NCI-H128 (cell line): ENCODE measurements at regions not wholly inside any gene's neighbourhood (a gene's known extent, or its start where the extent isn't known, plus 50 kb on each side); places are given as distances from the start of the nearest gene placed in this dataset.

ENCODE experiments used
- DNase-seq: peaks from one replicate; lab custom pipeline; 2025; ENCODE audit not compliant: unreplicated experiment; lab: John Stamatoyannopoulos, UW

- DNase-seq: no peak
These were observed 408.3 kb upstream of the RGMA start for GRCh38 chr15:93497291-93497690.

- DNase-seq: no peak
These were observed 407.9 kb upstream of the RGMA start for GRCh38 chr15:93496888-93497287.

- DNase-seq: no peak
These were observed 407.0 kb upstream of the RGMA start for GRCh38 chr15:93495799-93496637.

GRCh38 chr15:93493172-93493571 lies 404.2 kb upstream of the RGMA start:
- DNase-seq: no peak

GRCh38 chr15:93491291-93491690 lies 402.3 kb upstream of the RGMA start:
- no peak for DNase-seq

GRCh38 chr15:93488296-93488713 lies 399.3 kb upstream of the RGMA start:
- DNase-seq: no peak

GRCh38 chr15:93486407-93487117 lies 397.6 kb upstream of the RGMA start:
- DNase-seq: no peak

GRCh38 chr15:93485438-93486327 lies 396.7 kb upstream of the RGMA start:
- DNase-seq: no peak

- no peak for DNase-seq
These were observed 394.9 kb upstream of the RGMA start for GRCh38 chr15:93483923-93484322.

GRCh38 chr15:93482731-93483130 lies 393.7 kb upstream of the RGMA start:
- no peak for DNase-seq

- DNase-seq: no peak
These were observed 390.7 kb upstream of the RGMA start for GRCh38 chr15:93479715-93480114.

- DNase-seq: no peak
These were observed 389.9 kb upstream of the RGMA start for GRCh38 chr15:93478947-93479346.

- DNase-seq: no peak
These were observed 388.7 kb upstream of the RGMA start for GRCh38 chr15:93477721-93478120.

- no peak for DNase-seq
These were observed 388.2 kb upstream of the RGMA start for GRCh38 chr15:93477188-93477587.

- no peak for DNase-seq
These were observed 387.6 kb upstream of the RGMA start for GRCh38 chr15:93476491-93477177.

GRCh38 chr15:93474728-93475127 lies 385.7 kb upstream of the RGMA start:
- no peak for DNase-seq

- DNase-seq: no peak
These were observed 381.0 kb upstream of the RGMA start for GRCh38 chr15:93469994-93470393.

GRCh38 chr15:93467337-93467736 lies 378.3 kb upstream of the RGMA start:
- DNase-seq: peak; percentile 41

GRCh38 chr15:93466380-93466779 lies 377.4 kb upstream of the RGMA start:
- DNase-seq: no peak

- DNase-seq: no peak
These were observed 373.7 kb upstream of the RGMA start for GRCh38 chr15:93462690-93463089.

- DNase-seq: no peak
These were observed 371.7 kb upstream of the RGMA start for GRCh38 chr15:93460717-93461116.
